ENCODE measurements at regions not wholly inside any gene's neighbourhood (a gene's known extent, or its start where the extent isn't known, plus 50 kb on each side); places are given as distances from the start of the nearest gene placed in this dataset.

DNA sequence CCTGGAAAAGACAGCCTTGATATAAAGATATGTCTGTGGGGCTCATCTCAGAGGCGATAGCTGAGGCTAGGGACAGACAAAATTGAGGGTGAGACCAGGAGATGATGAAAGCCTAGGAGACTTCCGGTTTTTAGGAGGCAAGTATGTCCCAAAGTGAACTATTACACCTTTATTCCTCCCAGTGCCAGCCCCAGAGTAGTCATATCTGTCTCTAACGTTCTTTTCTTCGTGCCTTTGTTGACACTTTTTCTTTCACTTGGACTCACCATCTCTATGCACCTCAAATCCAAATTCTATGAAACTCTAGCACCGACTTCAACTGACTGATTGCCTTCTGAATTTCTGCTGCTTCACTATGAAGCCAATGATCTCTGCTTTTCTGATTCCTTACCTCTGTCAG is 93.8 kb upstream of the RASGRP1 start:
- CTCF ChIA-PET: interaction anchor here (1.1 to 3.0 kb wide), 2 partner anchors 10 to 33 kb away, joined by 5 to 13 read pairs; no protein-coding TSS in a partner anchor
- no peaks in the 10 kb centered on the region for H3F3A ChIP-seq (replicated peaks; ENCODE audit: insufficient read depth)
- POLR2A ChIA-PET: no interaction called here

More for the DNA sequence above, 93.8 kb upstream of the RASGRP1 start:
- Histone ChIP-seq H3K4me1 (ENCODE audit: control insufficient read depth in 1 of 2, insufficient read depth in 2 of 2, low read depth in 1 of 2, low read length in 1 of 2) (no peaks in the 10 kb centered on the region), H4K20me1 (ENCODE audit: insufficient read depth) (no peaks in the 10 kb centered on the region), H3K4me2 (no peak overlapping the region), H3K27me3 (ENCODE audit: insufficient read depth) (no peaks in the 10 kb centered on the region; the same call in 1 of the 2 replicates), H3K9me2 (no peaks in the 10 kb centered on the region), H2AFZ (ENCODE audit: low read depth) (no peak overlapping the region), H3K4me3 (ENCODE audit: low read depth in 2 of 2, low read length in 1 of 2) (no peak overlapping the region), H3K36me3 (replicated peaks in 1 of 2; ENCODE audit: control insufficient read depth in 1 of 2, insufficient read depth in 2 of 2, low read length in 1 of 2) (no peaks in the 10 kb centered on the region), H3K9me3 (no peaks in the 10 kb centered on the region), H3K9ac (no peak overlapping the region), H3K27ac (ENCODE audit: low read depth in 2 of 2, low read length in 1 of 2) (no peak overlapping the region), H3K79me2 (ENCODE audit: insufficient read depth) (no peaks in the 10 kb centered on the region)
- DNase-seq: no peak
- TF ChIP-seq EZH2phosphoT487 (IDR thresholded peaks at IDR 0.05; ENCODE audit: borderline replicate concordance, low read depth) (no peak), MEF2A (IDR thresholded peaks at IDR 0.05; ENCODE audit: borderline replicate concordance, low read depth) (no peak), GATA2 (CRISPR knock-in tag; IDR thresholded peaks at IDR 0.05) (no peak), TAF1 (IDR thresholded peaks at IDR 0.05; ENCODE audit: borderline replicate concordance, low read depth, low read length) (no peak), SIN3A (IDR thresholded peaks at IDR 0.05; ENCODE audit: borderline replicate concordance, low read depth, low read length) (no peak), NRF1 (IDR thresholded peaks at IDR 0.05; ENCODE audit: low read depth, low read length) (no peak), GABPA (IDR thresholded peaks at IDR 0.05; ENCODE audit: low read depth) (no peak), RXRA (IDR thresholded peaks at IDR 0.05; ENCODE audit: borderline replicate concordance, low read depth) (no peak), POLR2AphosphoS5 (IDR thresholded peaks at IDR 0.05; ENCODE audit: low read depth, low read length) (no peak), YY1 (IDR thresholded peaks at IDR 0.05; ENCODE audit: low read depth) (no peak), FOXJ3 (CRISPR knock-in tag; IDR thresholded peaks at IDR 0.05) (no peak), RCOR1 (IDR thresholded peaks at IDR 0.05; ENCODE audit: low read length) (no peak), TEAD4 (IDR thresholded peaks at IDR 0.05; ENCODE audit: borderline replicate concordance, insufficient read depth) (no peak), RFX5 (IDR thresholded peaks at IDR 0.05; ENCODE audit: low read length) (no peak)
- TF ChIP-seq, protein P1, sequence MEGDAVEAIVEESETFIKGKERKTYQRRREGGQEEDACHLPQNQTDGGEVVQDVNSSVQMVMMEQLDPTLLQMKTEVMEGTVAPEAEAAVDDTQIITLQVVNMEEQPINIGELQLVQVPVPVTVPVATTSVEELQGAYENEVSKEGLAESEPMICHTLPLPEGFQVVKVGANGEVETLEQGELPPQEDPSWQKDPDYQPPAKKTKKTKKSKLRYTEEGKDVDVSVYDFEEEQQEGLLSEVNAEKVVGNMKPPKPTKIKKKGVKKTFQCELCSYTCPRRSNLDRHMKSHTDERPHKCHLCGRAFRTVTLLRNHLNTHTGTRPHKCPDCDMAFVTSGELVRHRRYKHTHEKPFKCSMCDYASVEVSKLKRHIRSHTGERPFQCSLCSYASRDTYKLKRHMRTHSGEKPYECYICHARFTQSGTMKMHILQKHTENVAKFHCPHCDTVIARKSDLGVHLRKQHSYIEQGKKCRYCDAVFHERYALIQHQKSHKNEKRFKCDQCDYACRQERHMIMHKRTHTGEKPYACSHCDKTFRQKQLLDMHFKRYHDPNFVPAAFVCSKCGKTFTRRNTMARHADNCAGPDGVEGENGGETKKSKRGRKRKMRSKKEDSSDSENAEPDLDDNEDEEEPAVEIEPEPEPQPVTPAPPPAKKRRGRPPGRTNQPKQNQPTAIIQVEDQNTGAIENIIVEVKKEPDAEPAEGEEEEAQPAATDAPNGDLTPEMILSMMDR (IDR thresholded peaks at IDR 0.05): no peak
- TF ChIP-seq, protein P2, sequence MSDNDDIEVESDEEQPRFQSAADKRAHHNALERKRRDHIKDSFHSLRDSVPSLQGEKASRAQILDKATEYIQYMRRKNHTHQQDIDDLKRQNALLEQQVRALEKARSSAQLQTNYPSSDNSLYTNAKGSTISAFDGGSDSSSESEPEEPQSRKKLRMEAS (IDR thresholded peaks at IDR 0.05; ENCODE audit: low read depth): no peak
- TF ChIP-seq, protein P3, sequence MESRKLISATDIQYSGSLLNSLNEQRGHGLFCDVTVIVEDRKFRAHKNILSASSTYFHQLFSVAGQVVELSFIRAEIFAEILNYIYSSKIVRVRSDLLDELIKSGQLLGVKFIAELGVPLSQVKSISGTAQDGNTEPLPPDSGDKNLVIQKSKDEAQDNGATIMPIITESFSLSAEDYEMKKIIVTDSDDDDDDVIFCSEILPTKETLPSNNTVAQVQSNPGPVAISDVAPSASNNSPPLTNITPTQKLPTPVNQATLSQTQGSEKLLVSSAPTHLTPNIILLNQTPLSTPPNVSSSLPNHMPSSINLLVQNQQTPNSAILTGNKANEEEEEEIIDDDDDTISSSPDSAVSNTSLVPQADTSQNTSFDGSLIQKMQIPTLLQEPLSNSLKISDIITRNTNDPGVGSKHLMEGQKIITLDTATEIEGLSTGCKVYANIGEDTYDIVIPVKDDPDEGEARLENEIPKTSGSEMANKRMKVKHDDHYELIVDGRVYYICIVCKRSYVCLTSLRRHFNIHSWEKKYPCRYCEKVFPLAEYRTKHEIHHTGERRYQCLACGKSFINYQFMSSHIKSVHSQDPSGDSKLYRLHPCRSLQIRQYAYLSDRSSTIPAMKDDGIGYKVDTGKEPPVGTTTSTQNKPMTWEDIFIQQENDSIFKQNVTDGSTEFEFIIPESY (IDR thresholded peaks at IDR 0.05; ENCODE audit: borderline replicate concordance, low read depth): no peak
- TF ChIP-seq, protein P4, sequence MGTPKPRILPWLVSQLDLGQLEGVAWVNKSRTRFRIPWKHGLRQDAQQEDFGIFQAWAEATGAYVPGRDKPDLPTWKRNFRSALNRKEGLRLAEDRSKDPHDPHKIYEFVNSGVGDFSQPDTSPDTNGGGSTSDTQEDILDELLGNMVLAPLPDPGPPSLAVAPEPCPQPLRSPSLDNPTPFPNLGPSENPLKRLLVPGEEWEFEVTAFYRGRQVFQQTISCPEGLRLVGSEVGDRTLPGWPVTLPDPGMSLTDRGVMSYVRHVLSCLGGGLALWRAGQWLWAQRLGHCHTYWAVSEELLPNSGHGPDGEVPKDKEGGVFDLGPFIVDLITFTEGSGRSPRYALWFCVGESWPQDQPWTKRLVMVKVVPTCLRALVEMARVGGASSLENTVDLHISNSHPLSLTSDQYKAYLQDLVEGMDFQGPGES (IDR thresholded peaks at IDR 0.05; ENCODE audit: low read depth, low read length): no peak
- TF ChIP-seq, protein P5, sequence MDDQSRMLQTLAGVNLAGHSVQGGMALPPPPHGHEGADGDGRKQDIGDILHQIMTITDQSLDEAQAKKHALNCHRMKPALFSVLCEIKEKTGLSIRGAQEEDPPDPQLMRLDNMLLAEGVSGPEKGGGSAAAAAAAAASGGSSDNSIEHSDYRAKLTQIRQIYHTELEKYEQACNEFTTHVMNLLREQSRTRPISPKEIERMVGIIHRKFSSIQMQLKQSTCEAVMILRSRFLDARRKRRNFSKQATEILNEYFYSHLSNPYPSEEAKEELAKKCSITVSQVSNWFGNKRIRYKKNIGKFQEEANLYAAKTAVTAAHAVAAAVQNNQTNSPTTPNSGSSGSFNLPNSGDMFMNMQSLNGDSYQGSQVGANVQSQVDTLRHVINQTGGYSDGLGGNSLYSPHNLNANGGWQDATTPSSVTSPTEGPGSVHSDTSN (IDR thresholded peaks at IDR 0.05): no peak
- 59% methylated on average over 5 of the region's 5 CpGs for WGBS (ENCODE audit: low lambda C conversion rate)

Measured in SK-N-SH (cell line).